CD4-positive, alpha-beta T cell treated with Interferon alpha-2 for 1 hour (primary cell): ENCODE measurements at regions not wholly inside any gene's neighbourhood (a gene's known extent, or its start where the extent isn't known, plus 50 kb on each side); places are given as distances from the start of the nearest gene placed in this dataset.
"Not testable (repeated sequence)": the region's sequence is repeated elsewhere in the genome, so short reads cannot be mapped to it uniquely, and the experiment has no call there.

Experiments used
- DNase-seq, 2 donors: peaks; one replicate each; pipeline ENCODE4 v3.0.0-alpha.2; 2020 to 2022

- DNase-seq, result no peak
Observed at GRCh38 chr7:79775911-79776310, 322.4 kb upstream of the MAGI2 start.

GRCh38 chr7:79774150-79774549 lies 320.7 kb upstream of the MAGI2 start:
- no peak for DNase-seq

GRCh38 chr7:79770970-79771369 lies 317.5 kb upstream of the MAGI2 start:
- DNase-seq, result no peak

GRCh38 chr7:79770063-79770462 lies 316.6 kb upstream of the MAGI2 start:
- no peak for DNase-seq

GRCh38 chr7:79767876-79768560 lies 314.6 kb upstream of the MAGI2 start:
- not testable (repeated sequence) for DNase-seq

- DNase-seq, result not testable (repeated sequence)
Observed at GRCh38 chr7:79767192-79767591, 313.7 kb upstream of the MAGI2 start.

GRCh38 chr7:79761876-79762429 lies 308.5 kb upstream of the MAGI2 start:
- no peak for DNase-seq

- DNase-seq, result not testable (repeated sequence)
Observed at GRCh38 chr7:79750941-79751340, 297.5 kb upstream of the MAGI2 start.

GRCh38 chr7:79749856-79750255 lies 296.4 kb upstream of the MAGI2 start:
- DNase-seq, result no peak

- no peak for DNase-seq
Observed at GRCh38 chr7:79741684-79742083, 288.2 kb upstream of the MAGI2 start.

- DNase-seq, result no peak
Observed at GRCh38 chr7:79740076-79740475, 286.6 kb upstream of the MAGI2 start.

- not testable (repeated sequence) for DNase-seq
Observed at GRCh38 chr7:79739036-79739709, 285.7 kb upstream of the MAGI2 start.

GRCh38 chr7:79736418-79736817 lies 283.0 kb upstream of the MAGI2 start:
- DNase-seq, result no peak

- DNase-seq, result no peak
Observed at GRCh38 chr7:79735012-79735411, 281.5 kb upstream of the MAGI2 start.

- no peak for DNase-seq
Observed at GRCh38 chr7:79734181-79734580, 280.7 kb upstream of the MAGI2 start.

- DNase-seq, result no peak
Observed at GRCh38 chr7:79732535-79732934, 279.1 kb upstream of the MAGI2 start.

- no peak for DNase-seq
Observed at GRCh38 chr7:79730971-79731370, 277.5 kb upstream of the MAGI2 start.

- no peak for DNase-seq
Observed at GRCh38 chr7:79723833-79724618, 270.6 kb upstream of the MAGI2 start.

GRCh38 chr7:79722217-79722616 lies 268.8 kb upstream of the MAGI2 start:
- DNase-seq, result no peak

- no peak for DNase-seq
Observed at GRCh38 chr7:79719216-79719615, 265.7 kb upstream of the MAGI2 start.

GRCh38 chr7:79716329-79716728 lies 262.9 kb upstream of the MAGI2 start:
- no peak for DNase-seq

- no peak for DNase-seq
Observed at GRCh38 chr7:79714081-79714480, 260.6 kb upstream of the MAGI2 start.

- no peak for DNase-seq
Observed at GRCh38 chr7:79713276-79713675, 259.8 kb upstream of the MAGI2 start.

- no peak for DNase-seq
Observed at GRCh38 chr7:79711660-79712059, 258.2 kb upstream of the MAGI2 start.
